ENCODE measurements at regions not wholly inside any gene's neighbourhood (a gene's known extent, or its start where the extent isn't known, plus 50 kb on each side); places are given as distances from the start of the nearest gene placed in this dataset.

DNA sequence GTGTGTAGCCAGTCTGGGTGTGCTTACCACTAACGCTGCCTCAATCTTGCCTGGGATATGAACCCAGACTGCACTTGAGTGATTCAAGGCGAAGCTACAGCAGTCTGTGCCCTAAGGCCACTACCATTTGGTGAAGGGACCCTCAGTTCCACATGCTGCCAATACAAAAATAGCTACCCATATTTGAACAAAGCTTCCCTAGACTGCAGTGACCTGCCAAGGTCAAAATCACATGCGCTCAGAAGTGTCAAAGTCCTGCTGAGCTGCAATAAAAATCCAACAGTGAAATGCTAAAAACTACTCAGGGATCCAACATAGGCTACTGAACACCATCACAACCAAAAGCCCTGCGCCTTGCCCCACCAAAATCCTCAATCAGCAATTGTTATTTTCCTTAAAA, 472.3 kb upstream of the VSTM2A start:
- TF ChIP-seq POLR2A (IDR thresholded peaks at IDR 0.05), result no peak
- no peak for TF ChIP-seq CTCF (IDR thresholded peaks at IDR 0.05)

Data from prostate gland (tissue), 2 donors.